ENCODE measurements at regions not wholly inside any gene's neighbourhood (a gene's known extent, or its start where the extent isn't known, plus 50 kb on each side); places are given as distances from the start of the nearest gene placed in this dataset.

DNA sequence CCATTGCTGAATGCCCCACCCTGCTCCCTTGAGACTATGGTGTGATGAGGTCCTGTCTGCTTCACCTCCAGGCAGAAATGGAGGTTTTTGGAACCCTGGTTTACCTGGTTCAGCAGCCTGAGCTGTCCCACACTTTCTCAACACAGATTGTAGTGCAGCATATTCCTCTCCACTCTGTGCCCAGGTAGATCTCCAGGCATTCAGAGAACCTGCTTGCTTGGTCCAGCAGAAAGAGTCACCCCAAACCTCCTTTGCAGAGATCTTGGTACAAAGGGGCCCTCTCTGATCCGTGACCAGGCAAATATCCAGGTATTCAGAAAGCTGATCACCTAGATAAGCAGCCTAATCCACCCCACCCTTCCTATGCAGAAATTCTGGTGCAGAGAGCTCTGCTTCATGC, 1288.2 kb upstream of the CRIM1 start:
- H3K27ac Mint-ChIP-seq = no peak overlapping the region
- H3K9me3 Mint-ChIP-seq = peaks cover 28% of the 10 kb centered on the region
- H3K4me3 Mint-ChIP-seq = no peak overlapping the region
- no peaks in the 10 kb centered on the region for H3K36me3 Mint-ChIP-seq (ENCODE audit: low read depth)
- H3K4me1 Mint-ChIP-seq (ENCODE audit: low read depth) = no peaks in the 10 kb centered on the region
- H3K27me3 Mint-ChIP-seq = no peaks in the 10 kb centered on the region
- intact Hi-C loops (cut with micrococcal nuclease) = no loop called here

DNA sequence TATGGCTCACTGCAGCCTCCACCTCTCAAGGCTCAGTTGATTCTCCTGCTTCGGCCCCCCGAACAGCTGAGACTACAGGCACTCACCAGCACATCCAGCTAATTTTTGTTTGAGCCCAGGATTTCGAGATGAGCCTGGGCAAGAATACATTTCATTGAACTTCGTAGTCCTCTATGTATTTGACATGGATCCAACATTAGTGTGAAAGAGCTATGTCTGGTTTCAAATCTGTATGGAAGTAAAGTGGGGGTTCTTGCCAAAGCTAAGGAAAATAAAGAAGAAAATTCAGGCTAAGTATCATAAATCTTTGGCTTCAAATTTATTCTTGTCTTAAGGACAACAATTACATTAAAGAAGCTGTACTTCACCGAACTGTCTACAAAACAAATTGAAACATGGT, 1291.7 kb upstream of the CRIM1 start:
- Mint-ChIP-seq H3K27ac (no peak overlapping the region), H3K36me3 (ENCODE audit: low read depth) (no peaks in the 10 kb centered on the region), H3K9me3 (peaks cover 10% of the 10 kb centered on the region), H3K27me3 (no peaks in the 10 kb centered on the region), H3K4me3 (no peak overlapping the region), H3K4me1 (ENCODE audit: low read depth) (no peaks in the 10 kb centered on the region)
- intact Hi-C loops (cut with micrococcal nuclease) = no loop called here

DNA sequence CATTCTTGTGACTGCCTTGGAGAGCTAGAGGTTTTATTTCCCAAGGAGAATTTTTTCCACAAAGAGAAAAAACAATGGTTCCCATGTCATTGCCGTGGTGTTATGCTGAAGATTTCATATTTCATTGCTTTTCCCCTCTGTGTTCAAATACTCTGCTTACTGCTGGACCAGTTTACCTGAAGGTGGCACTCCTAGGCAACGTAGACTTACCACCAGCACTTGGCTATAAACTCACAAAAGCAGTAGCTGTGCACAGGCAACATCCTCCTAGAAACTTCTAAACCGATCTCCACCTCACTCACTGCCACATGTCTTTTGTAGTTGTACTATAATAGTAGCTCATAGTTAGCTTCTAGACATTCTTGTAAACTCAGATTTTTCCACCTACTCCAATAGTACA, 1319.7 kb upstream of the CRIM1 start:
- no peaks in the 10 kb centered on the region for H3K27me3 Mint-ChIP-seq
- intact Hi-C loops (cut with micrococcal nuclease) = no loop called here
- H3K4me3 Mint-ChIP-seq = no peak overlapping the region
- H3K36me3 Mint-ChIP-seq (ENCODE audit: low read depth) = no peaks in the 10 kb centered on the region
- no peak overlapping the region for H3K27ac Mint-ChIP-seq
- H3K4me1 Mint-ChIP-seq (ENCODE audit: low read depth) = no peaks in the 10 kb centered on the region
- peaks cover 54% of the 10 kb centered on the region for H3K9me3 Mint-ChIP-seq

DNA sequence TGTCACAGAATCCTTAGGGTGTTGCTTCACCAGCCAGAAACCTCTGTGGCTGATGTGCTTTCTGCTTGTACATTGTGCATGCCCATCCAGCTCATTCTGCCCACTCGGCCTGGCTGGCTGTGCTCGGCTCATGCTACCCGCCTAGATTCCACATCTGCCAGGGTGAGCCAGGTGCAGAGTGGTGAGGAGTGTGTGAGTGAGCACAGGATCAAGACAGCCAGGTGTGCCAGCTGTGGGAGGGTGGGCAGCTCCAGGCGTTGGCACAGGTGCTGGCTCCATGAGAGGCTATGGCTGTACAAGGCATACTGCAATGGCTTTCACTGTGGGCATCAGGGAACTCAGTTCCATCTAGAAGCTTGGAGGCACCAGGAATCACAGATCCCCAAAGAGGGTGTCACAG, 1321.8 kb upstream of the CRIM1 start:
- no peaks in the 10 kb centered on the region for H3K27me3 Mint-ChIP-seq
- H3K9me3 Mint-ChIP-seq = peaks cover 34% of the 10 kb centered on the region

DNA sequence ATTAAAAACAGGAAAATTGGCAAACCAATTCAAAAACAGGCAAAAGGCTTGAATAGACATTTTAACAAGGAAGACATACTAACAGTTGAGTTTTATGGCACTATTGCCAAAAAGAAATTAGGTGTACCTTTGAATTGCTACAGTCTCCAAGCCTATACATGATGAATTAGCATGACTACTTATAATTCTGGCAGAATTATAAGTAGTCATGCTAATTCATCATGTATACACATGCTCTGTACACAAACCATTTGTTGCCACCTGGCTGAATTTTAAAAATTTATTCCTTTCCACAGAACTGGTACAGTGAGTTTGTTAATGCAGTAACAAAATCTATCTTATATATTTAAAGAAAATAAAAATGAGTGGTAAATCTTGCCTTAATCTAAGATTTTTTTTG, 1332.0 kb upstream of the CRIM1 start:
- Mint-ChIP-seq H3K4me3 (no peak overlapping the region), H3K27me3 (no peaks in the 10 kb centered on the region), H3K27ac (no peak overlapping the region), H3K4me1 (ENCODE audit: low read depth) (peaks cover 5% of the 10 kb centered on the region), H3K9me3 (no peaks in the 10 kb centered on the region), H3K36me3 (ENCODE audit: low read depth) (no peaks in the 10 kb centered on the region)
- intact Hi-C loops (cut with micrococcal nuclease) = no loop called here

More for the DNA sequence above, 1321.8 kb upstream of the CRIM1 start:
- Mint-ChIP-seq H3K36me3 (ENCODE audit: low read depth) (no peaks in the 10 kb centered on the region), H3K4me3 (no peak overlapping the region), H3K27ac (no peak overlapping the region), H3K4me1 (ENCODE audit: low read depth) (no peaks in the 10 kb centered on the region)
- intact Hi-C loops (cut with micrococcal nuclease) = no loop called here

DNA sequence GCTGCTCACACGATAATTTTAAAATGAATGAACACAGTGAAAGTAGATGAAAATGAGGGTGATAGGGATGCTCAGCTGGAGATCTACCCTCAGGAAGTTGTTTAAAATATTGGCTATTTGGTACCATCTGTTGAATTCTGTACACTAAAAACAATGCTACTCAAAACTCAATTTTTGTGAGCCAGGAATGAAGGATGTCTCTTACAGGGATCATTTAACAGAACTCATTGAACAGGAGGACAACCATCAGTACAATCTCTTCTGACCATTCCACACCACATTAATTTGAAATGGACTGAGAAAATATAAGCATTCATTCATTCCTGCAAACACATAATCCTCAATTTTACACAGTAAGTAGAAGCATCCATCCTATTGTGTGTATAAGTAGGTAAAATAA, 1355.1 kb upstream of the CRIM1 start:
- Mint-ChIP-seq H3K4me3 (no peak overlapping the region), H3K36me3 (ENCODE audit: low read depth) (no peaks in the 10 kb centered on the region), H3K4me1 (ENCODE audit: low read depth) (no peaks in the 10 kb centered on the region), H3K27me3 (no peaks in the 10 kb centered on the region), H3K9me3 (no peaks in the 10 kb centered on the region), H3K27ac (no peak overlapping the region)
- intact Hi-C loops (cut with micrococcal nuclease) = no loop called here

DNA sequence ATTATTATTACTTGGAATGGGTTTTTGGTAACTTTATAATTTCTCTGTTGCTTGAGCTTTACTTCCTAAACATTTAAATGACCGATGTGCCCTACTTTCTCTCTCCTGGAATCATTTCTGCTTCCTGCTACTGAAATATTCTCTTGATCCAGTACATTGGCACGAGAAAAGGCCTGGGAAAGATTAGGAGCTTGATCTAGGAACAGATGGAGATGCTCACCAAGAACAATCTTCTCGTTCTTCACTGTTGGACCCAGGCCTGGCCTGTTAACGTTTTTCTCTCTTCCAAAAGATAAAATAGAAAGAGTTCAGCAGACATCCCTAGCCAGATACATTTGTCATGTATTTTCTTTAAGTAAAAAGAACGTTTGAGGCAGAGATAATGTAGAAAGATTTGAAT, 1356.8 kb upstream of the CRIM1 start:
- no peaks in the 10 kb centered on the region for H3K36me3 Mint-ChIP-seq (ENCODE audit: low read depth)
- H3K4me1 Mint-ChIP-seq (ENCODE audit: low read depth) = no peaks in the 10 kb centered on the region
- no peaks in the 10 kb centered on the region for H3K27me3 Mint-ChIP-seq
- H3K27ac Mint-ChIP-seq = no peak overlapping the region
- no peaks in the 10 kb centered on the region for H3K9me3 Mint-ChIP-seq
- H3K4me3 Mint-ChIP-seq = no peak overlapping the region
- intact Hi-C loops (cut with micrococcal nuclease) = no loop called here

DNA sequence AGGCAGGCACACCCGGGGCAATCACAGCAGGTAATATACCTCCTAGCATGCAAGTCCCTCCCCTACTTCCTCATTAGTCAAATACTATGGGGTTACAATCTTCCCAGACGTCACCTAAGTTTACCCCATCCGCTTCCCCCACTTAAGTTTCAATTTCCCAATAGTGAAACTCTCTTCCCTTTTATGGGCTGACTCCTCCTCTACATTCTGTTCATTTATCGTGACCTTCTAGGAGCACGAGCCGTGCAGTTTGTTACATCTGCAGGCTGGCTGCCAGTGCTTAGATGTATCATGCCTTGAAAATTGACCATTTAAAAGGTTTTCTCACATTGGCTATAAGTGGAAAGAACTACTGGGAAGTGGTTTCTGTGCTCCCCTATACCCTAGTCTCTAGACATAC, 1357.8 kb upstream of the CRIM1 start:
- no peaks in the 10 kb centered on the region for H3K4me1 Mint-ChIP-seq (ENCODE audit: low read depth)
- H3K4me3 Mint-ChIP-seq = no peak overlapping the region
- H3K27ac Mint-ChIP-seq = no peak overlapping the region
- H3K9me3 Mint-ChIP-seq = peaks cover 3% of the 10 kb centered on the region
- intact Hi-C loops (cut with micrococcal nuclease) = no loop called here
- H3K36me3 Mint-ChIP-seq (ENCODE audit: low read depth) = no peaks in the 10 kb centered on the region
- H3K27me3 Mint-ChIP-seq = no peaks in the 10 kb centered on the region

DNA sequence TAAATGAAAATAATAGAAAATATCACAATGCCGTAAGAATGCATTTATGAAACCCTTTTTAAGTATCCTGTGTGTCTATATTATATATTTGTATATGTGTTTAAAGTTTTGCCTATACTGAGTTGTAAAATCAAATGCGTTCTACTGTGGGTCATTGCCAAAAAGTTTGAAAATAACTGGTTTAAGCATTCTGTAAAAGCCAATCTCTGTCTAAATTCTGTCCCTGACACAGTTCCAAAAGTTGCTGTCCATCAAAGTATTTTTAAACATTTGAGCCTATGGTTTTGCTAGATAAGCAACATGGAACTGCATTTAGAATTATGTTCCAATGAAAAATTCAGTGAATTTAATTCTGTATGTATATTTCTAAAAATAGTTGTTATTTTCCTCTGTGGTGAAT, 1360.4 kb upstream of the CRIM1 start:
- no peaks in the 10 kb centered on the region for H3K4me1 Mint-ChIP-seq (ENCODE audit: low read depth)
- no peaks in the 10 kb centered on the region for H3K27me3 Mint-ChIP-seq
- peaks cover 21% of the 10 kb centered on the region for H3K9me3 Mint-ChIP-seq
- intact Hi-C loops (cut with micrococcal nuclease) = no loop called here
- no peak overlapping the region for H3K4me3 Mint-ChIP-seq
- H3K27ac Mint-ChIP-seq = no peak overlapping the region
- no peaks in the 10 kb centered on the region for H3K36me3 Mint-ChIP-seq (ENCODE audit: low read depth)

DNA sequence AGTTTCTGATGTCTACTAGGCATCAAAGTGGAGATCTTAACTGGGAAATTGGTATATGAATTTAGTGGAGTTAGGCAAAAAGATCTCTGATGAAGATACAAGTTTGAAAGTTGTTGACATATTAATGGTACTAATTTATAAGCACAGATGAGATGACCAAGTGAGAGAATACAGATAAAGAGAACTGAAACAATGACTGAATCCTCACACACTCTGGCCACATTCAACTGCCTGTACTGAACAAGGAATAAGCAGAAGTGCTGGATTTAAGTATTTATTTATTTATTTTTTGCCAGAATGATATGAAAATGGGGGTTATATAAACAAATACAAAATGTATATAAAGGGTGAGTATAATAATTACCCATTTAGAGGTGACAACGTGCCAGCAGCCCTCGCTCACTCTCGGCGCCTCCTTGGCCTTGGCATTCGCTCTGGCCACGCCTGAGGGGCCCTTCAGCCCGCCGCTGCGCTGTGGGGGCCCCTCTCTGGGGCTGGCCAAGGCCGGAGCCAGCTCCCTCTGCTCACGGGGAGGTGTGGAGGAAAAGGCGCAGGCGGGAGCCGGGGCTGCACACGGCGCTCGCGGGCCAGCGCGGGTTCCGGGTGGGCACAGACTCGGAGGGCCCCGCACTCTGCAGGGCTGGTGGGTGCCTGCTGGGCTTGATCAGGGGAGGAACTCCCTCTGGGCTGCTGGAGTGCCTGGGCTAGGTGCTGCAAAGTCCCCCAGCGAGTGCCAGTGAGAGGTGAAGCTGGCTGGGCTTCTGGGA, 1363.9 kb upstream of the CRIM1 start:
- Mint-ChIP-seq H3K4me3 (no peak overlapping the region), H3K27ac (no peak overlapping the region), H3K36me3 (ENCODE audit: low read depth) (no peaks in the 10 kb centered on the region), H3K4me1 (ENCODE audit: low read depth) (no peaks in the 10 kb centered on the region), H3K27me3 (no peaks in the 10 kb centered on the region), H3K9me3 (peaks cover 21% of the 10 kb centered on the region)
- intact Hi-C loops (cut with micrococcal nuclease) = no loop called here

DNA sequence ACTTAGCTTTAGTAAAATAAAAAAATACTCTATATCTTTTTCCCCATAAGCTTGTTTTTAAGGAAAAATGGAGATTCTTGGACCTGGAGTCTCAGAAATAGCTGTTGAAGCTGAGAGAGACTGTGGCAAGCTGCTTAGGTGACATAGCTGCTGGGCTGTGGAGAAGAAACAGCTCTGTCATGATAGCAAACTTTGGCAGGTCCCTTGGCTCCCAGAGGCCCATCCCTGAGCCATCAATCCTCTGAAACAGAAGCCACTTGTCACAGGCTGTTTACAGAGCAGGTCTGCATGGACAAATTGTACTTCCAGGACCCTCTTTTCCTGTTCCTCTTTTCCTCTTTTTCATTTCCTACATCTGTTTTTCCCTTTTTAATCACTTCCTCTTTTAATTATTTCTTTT, 1370.1 kb upstream of the CRIM1 start:
- Mint-ChIP-seq H3K4me1 (ENCODE audit: low read depth) (no peaks in the 10 kb centered on the region), H3K4me3 (no peak overlapping the region), H3K9me3 (peaks cover 8% of the 10 kb centered on the region), H3K27me3 (no peaks in the 10 kb centered on the region), H3K36me3 (ENCODE audit: low read depth) (no peaks in the 10 kb centered on the region), H3K27ac (no peak overlapping the region)
- intact Hi-C loops (cut with micrococcal nuclease) = no loop called here

DNA sequence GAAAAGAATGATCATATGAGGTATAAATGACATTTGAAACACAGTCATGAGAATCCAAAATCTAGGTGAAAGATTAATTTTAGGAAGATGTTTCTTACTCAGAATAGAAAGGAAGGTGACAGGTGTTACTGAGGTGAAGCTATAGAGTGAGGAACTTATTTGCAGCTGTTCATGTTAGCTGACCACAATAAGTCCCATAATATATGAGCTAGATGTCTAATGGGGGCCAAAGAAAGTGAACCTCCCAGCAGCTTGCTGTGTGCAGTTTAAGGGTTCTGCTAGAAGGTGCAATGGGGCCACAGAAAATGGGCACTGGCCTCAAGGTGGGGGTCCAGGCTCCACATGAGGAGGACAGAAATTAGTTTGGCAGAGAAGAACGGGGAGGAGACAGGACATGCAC, 1374.9 kb upstream of the CRIM1 start:
- intact Hi-C loops (cut with micrococcal nuclease) = no loop called here
- Mint-ChIP-seq H3K9me3 (peaks cover 8% of the 10 kb centered on the region), H3K4me1 (ENCODE audit: low read depth) (no peaks in the 10 kb centered on the region), H3K27me3 (no peaks in the 10 kb centered on the region), H3K27ac (no peak overlapping the region), H3K36me3 (ENCODE audit: low read depth) (no peaks in the 10 kb centered on the region), H3K4me3 (no peak overlapping the region)

DNA sequence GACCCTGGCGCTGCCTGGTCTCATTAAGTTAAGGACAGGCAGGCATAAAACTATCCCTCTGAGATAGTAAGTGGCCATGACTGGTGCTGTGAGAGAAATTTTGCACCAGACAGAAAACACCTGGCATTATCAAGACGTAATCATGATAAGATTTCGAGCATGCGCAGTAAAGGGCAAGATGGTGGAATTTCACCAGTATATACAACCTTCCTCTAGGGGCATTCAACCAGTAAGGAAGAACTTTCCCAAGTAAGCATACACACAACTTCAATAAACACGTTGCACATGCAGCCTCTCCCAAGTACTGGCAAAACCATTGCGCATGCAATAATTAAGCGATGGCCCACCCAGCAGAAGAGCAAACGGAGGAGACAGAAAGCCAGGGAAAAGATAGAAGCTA, 1376.4 kb upstream of the CRIM1 start:
- no peaks in the 10 kb centered on the region for H3K36me3 Mint-ChIP-seq (ENCODE audit: low read depth)
- intact Hi-C loops (cut with micrococcal nuclease) = no loop called here
- H3K9me3 Mint-ChIP-seq = peaks cover 10% of the 10 kb centered on the region
- H3K4me3 Mint-ChIP-seq = no peak overlapping the region
- H3K27ac Mint-ChIP-seq = no peak overlapping the region
- no peaks in the 10 kb centered on the region for H3K4me1 Mint-ChIP-seq (ENCODE audit: low read depth)
- no peaks in the 10 kb centered on the region for H3K27me3 Mint-ChIP-seq

DNA sequence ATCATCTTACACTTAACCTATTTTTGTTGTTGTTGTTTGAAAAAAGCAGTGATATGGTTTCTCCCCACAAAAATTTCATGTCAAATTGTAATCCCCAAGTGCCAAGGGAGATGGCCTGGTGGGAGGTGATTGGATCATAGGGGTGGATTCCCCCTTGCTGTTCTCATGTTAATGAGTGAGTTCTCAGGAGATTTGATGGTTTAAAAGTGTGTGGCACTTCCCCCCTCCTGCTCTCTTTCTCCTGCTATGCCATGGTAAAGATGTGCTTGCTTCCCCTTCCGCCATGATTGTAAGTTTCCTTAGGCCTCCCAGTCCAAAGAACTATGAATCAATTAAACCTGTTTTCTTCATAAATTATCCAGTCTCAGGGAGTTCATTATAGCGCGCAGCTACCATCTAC, 1362.7 kb upstream of the FAM98A start:
- Mint-ChIP-seq H3K36me3 (ENCODE audit: low read depth) (no peaks in the 10 kb centered on the region), H3K27me3 (no peaks in the 10 kb centered on the region), H3K4me3 (no peak overlapping the region), H3K27ac (no peak overlapping the region), H3K9me3 (no peaks in the 10 kb centered on the region), H3K4me1 (ENCODE audit: low read depth) (no peaks in the 10 kb centered on the region)
- intact Hi-C loops (cut with micrococcal nuclease) = no loop called here

DNA sequence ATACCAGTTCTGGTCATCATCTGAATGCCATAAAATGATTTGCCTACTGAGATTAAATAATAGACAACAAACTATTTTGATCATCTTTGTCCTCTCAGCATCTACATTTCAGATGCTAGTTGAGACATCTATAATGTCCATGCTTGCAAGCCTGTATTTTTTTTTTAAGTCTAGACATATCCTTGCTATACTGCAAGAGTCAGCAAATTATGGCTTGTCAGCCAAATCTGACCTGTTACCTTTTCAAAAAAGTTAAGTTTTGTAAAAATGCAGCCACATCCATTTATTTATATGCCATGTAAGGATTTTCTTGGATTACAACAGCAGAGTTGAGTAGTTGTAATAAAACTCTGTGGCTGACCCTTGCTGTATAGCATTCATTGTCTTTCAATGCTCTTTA, 1355.7 kb upstream of the FAM98A start:
- no peak overlapping the region for H3K4me3 Mint-ChIP-seq
- H3K4me1 Mint-ChIP-seq (ENCODE audit: low read depth) = no peaks in the 10 kb centered on the region
- H3K36me3 Mint-ChIP-seq (ENCODE audit: low read depth) = no peaks in the 10 kb centered on the region
- no peaks in the 10 kb centered on the region for H3K27me3 Mint-ChIP-seq
- no peak overlapping the region for H3K27ac Mint-ChIP-seq
- intact Hi-C loops (cut with micrococcal nuclease) = no loop called here
- H3K9me3 Mint-ChIP-seq = peaks cover 13% of the 10 kb centered on the region

Measured in dendritic cell treated with granulocyte-macrophage colony-stimulating factor and Interleukin-4, amounts not matched to agents 40 ng/mL and 50 ng/mL, for 4 days (primary cell).